WTC11 (cell line): ENCODE measurements at regions not wholly inside any gene's neighbourhood (a gene's known extent, or its start where the extent isn't known, plus 50 kb on each side); places are given as distances from the start of the nearest gene placed in this dataset.
A peak's percentile ranks its signal among the peaks of the same experiment; 100 is the strongest.

Experiments
- ATAC-seq: fragments of 200-7000 bp; cut with Tn5 transposase; 2 replicates; pipeline ENCODE4 v1.10.0; 2021; ENCODE audit warnings: mild to moderate bottlenecking, moderate library complexity
- CTCF ChIA-PET: fragments of 300-600 bp; sonication (Branson Sonifier 250); formaldehyde crosslinking; loops from one replicate; lab custom pipeline; 2021; ENCODE audit warnings: antibody characterized with exemption; lab: Charles Lee
- POLR2A ChIA-PET: fragments of 350-600 bp; sonication (Branson Sonifier 250); formaldehyde crosslinking; loops from one replicate; lab custom pipeline; 2021; ENCODE audit warnings: antibody characterized with exemption; lab: Charles Lee
- DNase-seq: peaks from one replicate; pipeline ENCODE4 v3.0.0; 2021; ENCODE audit warnings: low spot score
- H3K27ac Mint-ChIP-seq: 2 replicates; pipeline ENCODE4 v1.8.0; 2021; ENCODE audit warnings: mixed read lengths
- H3K27me3 Mint-ChIP-seq: 2 replicates; pipeline ENCODE4 v1.8.0; 2021; ENCODE audit warnings: low read depth, mild to moderate bottlenecking, moderate library complexity, mixed read lengths
- H3K36me3 Mint-ChIP-seq: 2 replicates; pipeline ENCODE4 v1.8.0; 2021; ENCODE audit warnings: mixed read lengths
- H3K4me1 Mint-ChIP-seq: 2 replicates; pipeline ENCODE4 v1.8.0; 2022; ENCODE audit warnings: mixed read lengths
- H3K4me3 Mint-ChIP-seq: 2 replicates; pipeline ENCODE4 v1.8.0; 2021; ENCODE audit warnings: mild to moderate bottlenecking, moderate library complexity, mixed read lengths
- H3K9me3 Mint-ChIP-seq: 2 replicates; pipeline ENCODE4 v1.8.0; 2021; ENCODE audit warnings: mixed read lengths
- ATF1 ChIP-seq: sonication (generic); formaldehyde crosslinking; IDR thresholded peaks from 2 replicates; pipeline ENCODE4 v1.8.1; 2023; ENCODE audit warnings: mild to moderate bottlenecking, moderate library complexity, missing genetic modification reagents
- FOXJ3 ChIP-seq: sonication (generic); formaldehyde crosslinking; IDR thresholded peaks from 2 replicates; pipeline ENCODE4 v1.9.0; 2021; ENCODE audit warnings: missing genetic modification reagents, mild to moderate bottlenecking, borderline replicate concordance
- GRHL2 ChIP-seq: fragments of 250-450 bp; sonication (Bioruptor Pico); IDR thresholded peaks from 2 replicates; pipeline ENCODE4 v1.8.0; 2022; ENCODE audit warnings: mild to moderate bottlenecking, moderate library complexity; ENCODE audit not compliant: insufficient replicate concordance, severe bottlenecking
- GTF2I ChIP-seq: fragments of 250-450 bp; sonication (Bioruptor Pico); conservative IDR thresholded peaks from 2 replicates; pipeline ENCODE4 v1.4.0; 2021; ENCODE audit warnings: mild to moderate bottlenecking
- HMGA2 ChIP-seq: fragments of 250-450 bp; sonication (Bioruptor Pico); IDR thresholded peaks from 2 replicates; pipeline ENCODE4 v1.4.0; 2021; ENCODE audit warnings: mild to moderate bottlenecking, moderate library complexity
- JUN ChIP-seq: sonication (generic); formaldehyde crosslinking; IDR thresholded peaks from 2 replicates; pipeline ENCODE4 v1.8.0; 2023; ENCODE audit warnings: mild to moderate bottlenecking, missing genetic modification reagents
- MXD4 ChIP-seq: fragments of 250-450 bp; sonication (Bioruptor Pico); IDR thresholded peaks from 2 replicates; pipeline ENCODE4 v1.8.0; 2021; ENCODE audit warnings: mild to moderate bottlenecking, moderate library complexity, borderline replicate concordance
- NR1H2 ChIP-seq: sonication (generic); formaldehyde crosslinking; IDR thresholded peaks from 2 replicates; pipeline ENCODE4 v1.9.0; 2021; ENCODE audit warnings: mild to moderate bottlenecking, moderate library complexity, missing genetic modification reagents
- SMAD3 ChIP-seq: sonication (generic); formaldehyde crosslinking; IDR thresholded peaks from 2 replicates; pipeline ENCODE4 v1.8.0; 2022; ENCODE audit warnings: missing genetic modification reagents, mild to moderate bottlenecking, borderline replicate concordance
- TP53 ChIP-seq: sonication (generic); formaldehyde crosslinking; IDR thresholded peaks from 2 replicates; pipeline ENCODE4 v1.8.1; 2023; ENCODE audit warnings: mild to moderate bottlenecking, missing genetic modification reagents
- TF ChIP-seq, protein P1 (sequence below): sonication (generic); formaldehyde crosslinking; IDR thresholded peaks from 2 replicates; pipeline ENCODE4 v1.8.0; 2023; ENCODE audit warnings: missing genetic modification reagents
- TF ChIP-seq, protein P2 (sequence below): sonication (generic); formaldehyde crosslinking; IDR thresholded peaks from 2 replicates; pipeline ENCODE4 v1.8.0; 2023; ENCODE audit warnings: mild to moderate bottlenecking, missing genetic modification reagents
- TF ChIP-seq, protein P3 (sequence below): sonication (generic); formaldehyde crosslinking; IDR thresholded peaks from 2 replicates; pipeline ENCODE4 v1.8.1; 2023; ENCODE audit warnings: mild to moderate bottlenecking, missing genetic modification reagents, borderline replicate concordance
- TF ChIP-seq, protein P4 (sequence below): sonication (generic); formaldehyde crosslinking; IDR thresholded peaks from 2 replicates; pipeline ENCODE4 v1.8.0; 2022; ENCODE audit warnings: mild to moderate bottlenecking, missing genetic modification reagents
- TF ChIP-seq, protein P5 (sequence below): sonication (generic); formaldehyde crosslinking; IDR thresholded peaks from 2 replicates; pipeline ENCODE4 v1.8.1; 2022; ENCODE audit warnings: low read depth, missing genetic modification reagents, borderline replicate concordance

DNA sequence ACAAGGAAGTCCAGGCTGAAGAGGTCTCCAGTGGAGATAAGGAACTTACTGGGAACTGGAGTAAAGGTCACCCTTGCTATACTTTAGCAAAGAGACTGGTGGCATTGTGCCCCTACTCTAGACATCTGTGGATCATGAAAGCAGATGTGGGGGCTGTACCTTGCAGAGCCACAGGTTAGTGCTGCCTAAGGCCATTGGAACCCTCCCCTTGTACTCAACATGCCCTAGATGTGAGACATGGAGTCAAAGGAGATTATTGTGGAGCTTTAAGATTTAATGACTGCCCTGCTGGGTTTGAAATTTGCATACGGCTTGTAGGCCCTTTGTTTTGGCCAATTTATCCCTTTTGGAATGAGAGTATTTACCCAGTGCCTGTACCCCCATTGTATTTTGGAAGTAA is 397.3 kb upstream of the GRIN3A start:
- TF ChIP-seq FOXJ3 (CRISPR knock-in tag) = no peak
- no peak overlapping the region for H3K4me3 Mint-ChIP-seq
- DNase-seq (no peak), ATAC-seq (peak; percentile 97)
- H3K27me3 Mint-ChIP-seq = peaks cover 3% of the 10 kb centered on the region; the same call in 1 of the 2 replicates
- H3K9me3 Mint-ChIP-seq = peaks cover 45% of the 10 kb centered on the region
- ChIA-PET CTCF (no interaction called here), POLR2A (no interaction called here)
- peaks cover 2% of the 10 kb centered on the region; the same call in 1 of the 2 replicates for H3K36me3 Mint-ChIP-seq
- H3K4me1 Mint-ChIP-seq = peaks cover 8% of the 10 kb centered on the region
- H3K27ac Mint-ChIP-seq = no peak overlapping the region

DNA sequence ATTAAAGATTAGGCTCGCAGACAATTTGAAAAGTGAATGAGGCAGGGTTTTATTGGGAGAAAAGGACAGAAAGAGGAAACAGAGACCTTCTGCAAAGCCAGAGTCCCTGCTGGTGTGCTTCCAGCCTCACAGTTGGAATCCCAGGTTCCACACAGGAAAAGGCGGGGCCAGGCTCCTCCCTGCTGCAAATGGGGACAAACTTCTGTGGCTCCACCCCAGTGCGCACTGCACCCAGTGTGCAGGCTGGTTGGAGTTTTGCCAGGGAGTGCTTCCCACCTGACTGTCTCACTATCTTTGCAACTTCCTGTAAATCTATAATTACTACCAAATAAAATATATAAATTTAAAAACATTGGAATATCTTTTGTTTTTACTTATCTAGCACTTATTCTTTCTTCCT is 386.0 kb upstream of the GRIN3A start:
- no peak overlapping the region for H3K27ac Mint-ChIP-seq
- no peak overlapping the region for H3K4me3 Mint-ChIP-seq
- H3K9me3 Mint-ChIP-seq = peaks cover 24% of the 10 kb centered on the region
- ATAC-seq = peak; percentile 92
- H3K4me1 Mint-ChIP-seq = peaks cover 7% of the 10 kb centered on the region
- peaks cover 11% of the 10 kb centered on the region for H3K36me3 Mint-ChIP-seq
- ChIA-PET CTCF (no interaction called here), POLR2A (no interaction called here)
- DNase-seq = peak; percentile 54
- TF ChIP-seq, protein P1, sequence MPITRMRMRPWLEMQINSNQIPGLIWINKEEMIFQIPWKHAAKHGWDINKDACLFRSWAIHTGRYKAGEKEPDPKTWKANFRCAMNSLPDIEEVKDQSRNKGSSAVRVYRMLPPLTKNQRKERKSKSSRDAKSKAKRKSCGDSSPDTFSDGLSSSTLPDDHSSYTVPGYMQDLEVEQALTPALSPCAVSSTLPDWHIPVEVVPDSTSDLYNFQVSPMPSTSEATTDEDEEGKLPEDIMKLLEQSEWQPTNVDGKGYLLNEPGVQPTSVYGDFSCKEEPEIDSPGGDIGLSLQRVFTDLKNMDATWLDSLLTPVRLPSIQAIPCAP = no peak
- no peak for TF ChIP-seq ATF1 (CRISPR knock-in tag)
- TF ChIP-seq, protein P2, sequence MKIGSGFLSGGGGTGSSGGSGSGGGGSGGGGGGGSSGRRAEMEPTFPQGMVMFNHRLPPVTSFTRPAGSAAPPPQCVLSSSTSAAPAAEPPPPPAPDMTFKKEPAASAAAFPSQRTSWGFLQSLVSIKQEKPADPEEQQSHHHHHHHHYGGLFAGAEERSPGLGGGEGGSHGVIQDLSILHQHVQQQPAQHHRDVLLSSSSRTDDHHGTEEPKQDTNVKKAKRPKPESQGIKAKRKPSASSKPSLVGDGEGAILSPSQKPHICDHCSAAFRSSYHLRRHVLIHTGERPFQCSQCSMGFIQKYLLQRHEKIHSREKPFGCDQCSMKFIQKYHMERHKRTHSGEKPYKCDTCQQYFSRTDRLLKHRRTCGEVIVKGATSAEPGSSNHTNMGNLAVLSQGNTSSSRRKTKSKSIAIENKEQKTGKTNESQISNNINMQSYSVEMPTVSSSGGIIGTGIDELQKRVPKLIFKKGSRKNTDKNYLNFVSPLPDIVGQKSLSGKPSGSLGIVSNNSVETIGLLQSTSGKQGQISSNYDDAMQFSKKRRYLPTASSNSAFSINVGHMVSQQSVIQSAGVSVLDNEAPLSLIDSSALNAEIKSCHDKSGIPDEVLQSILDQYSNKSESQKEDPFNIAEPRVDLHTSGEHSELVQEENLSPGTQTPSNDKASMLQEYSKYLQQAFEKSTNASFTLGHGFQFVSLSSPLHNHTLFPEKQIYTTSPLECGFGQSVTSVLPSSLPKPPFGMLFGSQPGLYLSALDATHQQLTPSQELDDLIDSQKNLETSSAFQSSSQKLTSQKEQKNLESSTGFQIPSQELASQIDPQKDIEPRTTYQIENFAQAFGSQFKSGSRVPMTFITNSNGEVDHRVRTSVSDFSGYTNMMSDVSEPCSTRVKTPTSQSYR (CRISPR knock-in tag) = no peak
- TF ChIP-seq, protein P3, sequence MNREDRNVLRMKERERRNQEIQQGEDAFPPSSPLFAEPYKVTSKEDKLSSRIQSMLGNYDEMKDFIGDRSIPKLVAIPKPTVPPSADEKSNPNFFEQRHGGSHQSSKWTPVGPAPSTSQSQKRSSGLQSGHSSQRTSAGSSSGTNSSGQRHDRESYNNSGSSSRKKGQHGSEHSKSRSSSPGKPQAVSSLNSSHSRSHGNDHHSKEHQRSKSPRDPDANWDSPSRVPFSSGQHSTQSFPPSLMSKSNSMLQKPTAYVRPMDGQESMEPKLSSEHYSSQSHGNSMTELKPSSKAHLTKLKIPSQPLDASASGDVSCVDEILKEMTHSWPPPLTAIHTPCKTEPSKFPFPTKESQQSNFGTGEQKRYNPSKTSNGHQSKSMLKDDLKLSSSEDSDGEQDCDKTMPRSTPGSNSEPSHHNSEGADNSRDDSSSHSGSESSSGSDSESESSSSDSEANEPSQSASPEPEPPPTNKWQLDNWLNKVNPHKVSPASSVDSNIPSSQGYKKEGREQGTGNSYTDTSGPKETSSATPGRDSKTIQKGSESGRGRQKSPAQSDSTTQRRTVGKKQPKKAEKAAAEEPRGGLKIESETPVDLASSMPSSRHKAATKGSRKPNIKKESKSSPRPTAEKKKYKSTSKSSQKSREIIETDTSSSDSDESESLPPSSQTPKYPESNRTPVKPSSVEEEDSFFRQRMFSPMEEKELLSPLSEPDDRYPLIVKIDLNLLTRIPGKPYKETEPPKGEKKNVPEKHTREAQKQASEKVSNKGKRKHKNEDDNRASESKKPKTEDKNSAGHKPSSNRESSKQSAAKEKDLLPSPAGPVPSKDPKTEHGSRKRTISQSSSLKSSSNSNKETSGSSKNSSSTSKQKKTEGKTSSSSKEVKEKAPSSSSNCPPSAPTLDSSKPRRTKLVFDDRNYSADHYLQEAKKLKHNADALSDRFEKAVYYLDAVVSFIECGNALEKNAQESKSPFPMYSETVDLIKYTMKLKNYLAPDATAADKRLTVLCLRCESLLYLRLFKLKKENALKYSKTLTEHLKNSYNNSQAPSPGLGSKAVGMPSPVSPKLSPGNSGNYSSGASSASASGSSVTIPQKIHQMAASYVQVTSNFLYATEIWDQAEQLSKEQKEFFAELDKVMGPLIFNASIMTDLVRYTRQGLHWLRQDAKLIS (CRISPR knock-in tag) = no peak
- TF ChIP-seq GTF2I = no peak
- TF ChIP-seq, protein P4, sequence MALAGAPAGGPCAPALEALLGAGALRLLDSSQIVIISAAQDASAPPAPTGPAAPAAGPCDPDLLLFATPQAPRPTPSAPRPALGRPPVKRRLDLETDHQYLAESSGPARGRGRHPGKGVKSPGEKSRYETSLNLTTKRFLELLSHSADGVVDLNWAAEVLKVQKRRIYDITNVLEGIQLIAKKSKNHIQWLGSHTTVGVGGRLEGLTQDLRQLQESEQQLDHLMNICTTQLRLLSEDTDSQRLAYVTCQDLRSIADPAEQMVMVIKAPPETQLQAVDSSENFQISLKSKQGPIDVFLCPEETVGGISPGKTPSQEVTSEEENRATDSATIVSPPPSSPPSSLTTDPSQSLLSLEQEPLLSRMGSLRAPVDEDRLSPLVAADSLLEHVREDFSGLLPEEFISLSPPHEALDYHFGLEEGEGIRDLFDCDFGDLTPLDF (CRISPR knock-in tag) = no peak
- no peak for TF ChIP-seq TP53 (CRISPR knock-in tag)
- no peak for TF ChIP-seq MXD4 (CRISPR knock-in tag)
- no peak for TF ChIP-seq NR1H2 (CRISPR knock-in tag)
- TF ChIP-seq HMGA2 = no peak
- no peaks in the 10 kb centered on the region for H3K27me3 Mint-ChIP-seq

DNA sequence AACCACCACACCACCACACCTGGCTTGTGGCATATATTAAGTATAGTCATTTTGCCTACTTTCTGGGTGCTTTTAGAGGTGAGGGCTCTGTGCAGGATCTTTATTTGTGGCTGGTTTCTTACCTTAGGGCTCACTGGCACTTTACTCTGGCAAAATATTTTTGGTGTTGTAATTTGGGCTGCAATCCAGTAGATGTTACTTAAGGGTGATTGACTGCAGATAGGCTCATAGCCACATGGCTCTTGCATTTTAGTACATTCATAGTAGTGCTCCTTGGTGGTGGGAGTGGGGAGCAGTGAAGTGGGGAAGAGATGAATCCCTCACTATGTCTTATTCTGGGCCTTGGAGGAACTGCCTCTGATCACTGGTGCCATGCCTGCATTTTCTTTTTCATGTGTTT is 376.1 kb upstream of the GRIN3A start:
- ATAC-seq = no peak
- H3K27me3 Mint-ChIP-seq = no peaks in the 10 kb centered on the region; the same call in 1 of the 2 replicates
- no peak for DNase-seq
- H3K4me3 Mint-ChIP-seq = no peak overlapping the region
- H3K9me3 Mint-ChIP-seq = peaks cover 5% of the 10 kb centered on the region; the same call in 1 of the 2 replicates
- no peaks in the 10 kb centered on the region for H3K4me1 Mint-ChIP-seq
- ChIA-PET CTCF (no interaction called here), POLR2A (no interaction called here)
- H3K36me3 Mint-ChIP-seq = no peaks in the 10 kb centered on the region; the same call in 1 of the 2 replicates
- H3K27ac Mint-ChIP-seq = no peak overlapping the region
- TF ChIP-seq SMAD3 (CRISPR knock-in tag) = no peak
- TF ChIP-seq HMGA2 = no peak
- TF ChIP-seq GRHL2 (CRISPR knock-in tag) = no peak
- TF ChIP-seq NR1H2 (CRISPR knock-in tag) = no peak
- TF ChIP-seq, protein P5, sequence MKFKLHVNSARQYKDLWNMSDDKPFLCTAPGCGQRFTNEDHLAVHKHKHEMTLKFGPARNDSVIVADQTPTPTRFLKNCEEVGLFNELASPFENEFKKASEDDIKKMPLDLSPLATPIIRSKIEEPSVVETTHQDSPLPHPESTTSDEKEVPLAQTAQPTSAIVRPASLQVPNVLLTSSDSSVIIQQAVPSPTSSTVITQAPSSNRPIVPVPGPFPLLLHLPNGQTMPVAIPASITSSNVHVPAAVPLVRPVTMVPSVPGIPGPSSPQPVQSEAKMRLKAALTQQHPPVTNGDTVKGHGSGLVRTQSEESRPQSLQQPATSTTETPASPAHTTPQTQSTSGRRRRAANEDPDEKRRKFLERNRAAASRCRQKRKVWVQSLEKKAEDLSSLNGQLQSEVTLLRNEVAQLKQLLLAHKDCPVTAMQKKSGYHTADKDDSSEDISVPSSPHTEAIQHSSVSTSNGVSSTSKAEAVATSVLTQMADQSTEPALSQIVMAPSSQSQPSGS (CRISPR knock-in tag) = no peak
- no peak for TF ChIP-seq JUN (CRISPR knock-in tag)
- TF ChIP-seq, protein P3 (CRISPR knock-in tag) = no peak
